Large intestine (tissue), 3 donors: ENCODE measurements at regions not wholly inside any gene's neighbourhood (a gene's known extent, or its start where the extent isn't known, plus 50 kb on each side); places are given as distances from the start of the nearest gene placed in this dataset.

Source experiments
- DNase-seq, 2 donors: peaks; one replicate each; pipeline versions ENCODE4 v3.0.0 to v3.0.0-alpha.2; 2013
- H3K27ac ChIP-seq: one replicate; pipeline ENCODE4 v1.5.1; 2013; ENCODE audit warnings: low read length
- H3K27me3 ChIP-seq: 2 replicates; pipeline ENCODE4 v1.6.1; 2013; ENCODE audit warnings: low read length; ENCODE audit not compliant: control insufficient read depth, insufficient read depth
- H3K36me3 ChIP-seq: 2 replicates; pipeline ENCODE4 v1.6.1; 2013; ENCODE audit warnings: low read length; ENCODE audit not compliant: control insufficient read depth, insufficient read depth
- H3K4me1 ChIP-seq: one replicate; pipeline ENCODE4 v1.6.1; 2013; ENCODE audit warnings: low read length; ENCODE audit not compliant: control insufficient read depth, insufficient read depth
- H3K4me3 ChIP-seq: one replicate; pipeline ENCODE4 v1.5.1; 2013; ENCODE audit warnings: low read length
- H3K9me3 ChIP-seq: one replicate; pipeline ENCODE4 v1.6.1; 2013; ENCODE audit warnings: mild to moderate bottlenecking, low read depth, low read length, moderate library complexity; ENCODE audit not compliant: control insufficient read depth
- WGBS: methylation state at CpG from one replicate; pipeline ENCODE4 v1.1.5; 2013; ENCODE audit warnings: low lambda C conversion rate; ENCODE audit not compliant: insufficient coverage; 5-methylcytosine and 5-hydroxymethylcytosine counted together

- no CpG with 5 or more reads among the region's 8 CpGs for WGBS
- Histone ChIP-seq H3K27ac (no peak overlapping the region), H3K4me3 (no peak overlapping the region), H3K36me3 (no peaks in the 10 kb centered on the region), H3K9me3 (no peaks in the 10 kb centered on the region), H3K4me1 (no peaks in the 10 kb centered on the region), H3K27me3 (no peaks in the 10 kb centered on the region)
- no peak for DNase-seq
Observed at GRCh38 chr4:110826656-110827055, 203.8 kb upstream of the PITX2 start.

- Histone ChIP-seq H3K27ac (peak overlapping the region; percentile 23), H3K4me1 (no peaks in the 10 kb centered on the region), H3K36me3 (no peaks in the 10 kb centered on the region), H3K4me3 (no peak overlapping the region), H3K9me3 (no peaks in the 10 kb centered on the region), H3K27me3 (no peaks in the 10 kb centered on the region)
- WGBS: no CpG with 5 or more reads among the region's 2 CpGs
- DNase-seq: peak; percentile 58 to 77
Observed at GRCh38 chr4:110830461-110830860, 207.6 kb upstream of the PITX2 start.

GRCh38 chr4:110837896-110838450, 215.1 kb upstream of the PITX2 start:
- Histone ChIP-seq H3K27me3 (peaks cover 5% of the 10 kb centered on the region), H3K4me1 (no peaks in the 10 kb centered on the region), H3K9me3 (no peaks in the 10 kb centered on the region), H3K4me3 (no peak overlapping the region), H3K27ac (no peak overlapping the region), H3K36me3 (no peaks in the 10 kb centered on the region)
- no CpG with 5 or more reads among the region's 7 CpGs for WGBS
- DNase-seq: no peak

GRCh38 chr4:110840221-110840654, 217.4 kb upstream of the PITX2 start:
- H3K4me1 ChIP-seq: no peaks in the 10 kb centered on the region
- WGBS: 90% methylated on average over 2 of the region's 2 CpGs
- no peak overlapping the region for H3K4me3 ChIP-seq
- H3K9me3 ChIP-seq: no peaks in the 10 kb centered on the region
- no peak overlapping the region for H3K27ac ChIP-seq
- no peaks in the 10 kb centered on the region for H3K36me3 ChIP-seq
- DNase-seq: no peak
- peaks cover 5% of the 10 kb centered on the region for H3K27me3 ChIP-seq

- no CpG with 5 or more reads among the region's 1 CpG for WGBS
- Histone ChIP-seq H3K4me1 (peaks cover 8% of the 10 kb centered on the region), H3K4me3 (no peak overlapping the region), H3K27me3 (peaks cover 27% of the 10 kb centered on the region), H3K9me3 (no peaks in the 10 kb centered on the region), H3K36me3 (no peaks in the 10 kb centered on the region), H3K27ac (no peak overlapping the region)
- DNase-seq: no peak
Observed at GRCh38 chr4:110848787-110849186, 225.9 kb upstream of the PITX2 start.

- H3K27me3 ChIP-seq: peaks cover 27% of the 10 kb centered on the region
- no peaks in the 10 kb centered on the region for H3K36me3 ChIP-seq
- peaks cover 8% of the 10 kb centered on the region for H3K4me1 ChIP-seq
- H3K9me3 ChIP-seq: no peaks in the 10 kb centered on the region
- no peak overlapping the region for H3K4me3 ChIP-seq
- no peak overlapping the region for H3K27ac ChIP-seq
- DNase-seq: no peak
- WGBS: 66% methylated on average over 3 of the region's 6 CpGs
Observed at GRCh38 chr4:110849461-110849860, 226.6 kb upstream of the PITX2 start.

- no peak overlapping the region for H3K4me3 ChIP-seq
- no peaks in the 10 kb centered on the region for H3K36me3 ChIP-seq
- 32% methylated on average over 2 of the region's 12 CpGs for WGBS
- H3K27ac ChIP-seq: no peak overlapping the region
- peaks cover 25% of the 10 kb centered on the region for H3K27me3 ChIP-seq
- peak in 1 of 2 donors; percentile 42 for DNase-seq
- no peaks in the 10 kb centered on the region for H3K9me3 ChIP-seq
- H3K4me1 ChIP-seq: peaks cover 8% of the 10 kb centered on the region
Observed at GRCh38 chr4:110850461-110851442, 227.9 kb upstream of the PITX2 start.

GRCh38 chr4:110851989-110852388, 229.1 kb upstream of the PITX2 start:
- peaks cover 8% of the 10 kb centered on the region for H3K4me1 ChIP-seq
- DNase-seq: no peak
- H3K4me3 ChIP-seq: no peak overlapping the region
- H3K27ac ChIP-seq: no peak overlapping the region
- no CpG with 5 or more reads among the region's 2 CpGs for WGBS
- H3K36me3 ChIP-seq: no peaks in the 10 kb centered on the region
- peaks cover 23% of the 10 kb centered on the region for H3K27me3 ChIP-seq
- no peaks in the 10 kb centered on the region for H3K9me3 ChIP-seq

GRCh38 chr4:110852793-110853192, 229.9 kb upstream of the PITX2 start:
- peaks cover 8% of the 10 kb centered on the region for H3K4me1 ChIP-seq
- H3K4me3 ChIP-seq: no peak overlapping the region

GRCh38 chr4:110853242-110853641, 230.4 kb upstream of the PITX2 start:
- DNase-seq: no peak
- Histone ChIP-seq H3K4me3 (no peak overlapping the region), H3K4me1 (peaks cover 8% of the 10 kb centered on the region), H3K27me3 (peaks cover 23% of the 10 kb centered on the region), H3K9me3 (no peaks in the 10 kb centered on the region), H3K27ac (no peak overlapping the region), H3K36me3 (no peaks in the 10 kb centered on the region)
- WGBS: 77% methylated on average over 2 of the region's 5 CpGs

More at GRCh38 chr4:110852793-110853192, 229.9 kb upstream of the PITX2 start:
- H3K9me3 ChIP-seq: no peaks in the 10 kb centered on the region
- H3K27ac ChIP-seq: no peak overlapping the region
- 26% methylated on average over 3 of the region's 3 CpGs for WGBS
- H3K36me3 ChIP-seq: no peaks in the 10 kb centered on the region
- no peak for DNase-seq
- H3K27me3 ChIP-seq: peaks cover 23% of the 10 kb centered on the region
